ENCODE measurements at regions not wholly inside any gene's neighbourhood (a gene's known extent, or its start where the extent isn't known, plus 50 kb on each side); places are given as distances from the start of the nearest gene placed in this dataset.
"Not testable (repeated sequence)": the region's sequence is repeated elsewhere in the genome, so short reads cannot be mapped to it uniquely, and the experiment has no call there.

GRCh38 chr5:97575322-97575721 lies 392.3 kb upstream of the RIOK2 start:
- peaks cover 10% of the 10 kb centered on the region for H3K9me3 ChIP-seq (ENCODE audit: control insufficient read depth, insufficient read depth, low read length)

GRCh38 chr5:97576956-97577355 lies 393.9 kb upstream of the RIOK2 start:
- no peak overlapping the region for H3K9ac ChIP-seq (ENCODE audit: low read depth, low read length)
- no peaks in the 10 kb centered on the region for H3K4me1 ChIP-seq (ENCODE audit: insufficient read depth, low read length)
- no peaks in the 10 kb centered on the region for H3K9me3 ChIP-seq (ENCODE audit: control insufficient read depth, insufficient read depth, low read length)
- H3K36me3 ChIP-seq (ENCODE audit: insufficient read depth, low read length), result no peaks in the 10 kb centered on the region

More at GRCh38 chr5:97575322-97575721, 392.3 kb upstream of the RIOK2 start:
- H3K4me1 ChIP-seq (ENCODE audit: insufficient read depth, low read length), result no peaks in the 10 kb centered on the region
- no peaks in the 10 kb centered on the region for H3K36me3 ChIP-seq (ENCODE audit: insufficient read depth, low read length)
- H3K9ac ChIP-seq (ENCODE audit: low read depth, low read length), result no peak overlapping the region

GRCh38 chr5:97579977-97580376 lies 396.9 kb upstream of the RIOK2 start:
- not testable (repeated sequence) for H3K9me3 ChIP-seq (ENCODE audit: control insufficient read depth, insufficient read depth, low read length); H3K36me3 ChIP-seq (ENCODE audit: insufficient read depth, low read length); H3K9ac ChIP-seq (ENCODE audit: low read depth, low read length); H3K4me1 ChIP-seq (ENCODE audit: insufficient read depth, low read length)

- no peaks in the 10 kb centered on the region for H3K9me3 ChIP-seq (ENCODE audit: control insufficient read depth, insufficient read depth, low read length)
- H3K36me3 ChIP-seq (ENCODE audit: insufficient read depth, low read length), result no peaks in the 10 kb centered on the region
- no peak overlapping the region for H3K9ac ChIP-seq (ENCODE audit: low read depth, low read length)
Observed at GRCh38 chr5:97580746-97581145, 397.7 kb upstream of the RIOK2 start.

GRCh38 chr5:97591781-97592180 lies 408.7 kb upstream of the RIOK2 start:
- H3K36me3 ChIP-seq (ENCODE audit: insufficient read depth, low read length), result no peaks in the 10 kb centered on the region
- no peak overlapping the region for H3K9ac ChIP-seq (ENCODE audit: low read depth, low read length)
- no peaks in the 10 kb centered on the region for H3K4me1 ChIP-seq (ENCODE audit: insufficient read depth, low read length)
- H3K9me3 ChIP-seq (ENCODE audit: control insufficient read depth, insufficient read depth, low read length), result no peaks in the 10 kb centered on the region; the same call in 1 of the 2 replicates

More at GRCh38 chr5:97580746-97581145, 397.7 kb upstream of the RIOK2 start:
- H3K4me1 ChIP-seq (ENCODE audit: insufficient read depth, low read length), result no peaks in the 10 kb centered on the region

- no peak overlapping the region for H3K9ac ChIP-seq (ENCODE audit: low read depth, low read length)
- H3K36me3 ChIP-seq (ENCODE audit: insufficient read depth, low read length), result no peaks in the 10 kb centered on the region
- peaks cover 6% of the 10 kb centered on the region; the same call in 1 of the 2 replicates for H3K9me3 ChIP-seq (ENCODE audit: control insufficient read depth, insufficient read depth, low read length)
- no peaks in the 10 kb centered on the region for H3K4me1 ChIP-seq (ENCODE audit: insufficient read depth, low read length)
Observed at GRCh38 chr5:97600486-97600885, 417.4 kb upstream of the RIOK2 start.

GRCh38 chr5:97601651-97602050 lies 418.6 kb upstream of the RIOK2 start:
- Histone ChIP-seq H3K9ac (ENCODE audit: low read depth, low read length) (no peak overlapping the region), H3K4me1 (ENCODE audit: insufficient read depth, low read length) (no peaks in the 10 kb centered on the region), H3K9me3 (ENCODE audit: control insufficient read depth, insufficient read depth, low read length) (peaks cover 6% of the 10 kb centered on the region; the same call in 1 of the 2 replicates), H3K36me3 (ENCODE audit: insufficient read depth, low read length) (no peaks in the 10 kb centered on the region)

GRCh38 chr5:97606531-97606930 lies 423.5 kb upstream of the RIOK2 start:
- Histone ChIP-seq H3K9ac (ENCODE audit: low read depth, low read length) (no peak overlapping the region), H3K36me3 (ENCODE audit: insufficient read depth, low read length) (no peaks in the 10 kb centered on the region), H3K9me3 (ENCODE audit: control insufficient read depth, insufficient read depth, low read length) (no peaks in the 10 kb centered on the region), H3K4me1 (ENCODE audit: insufficient read depth, low read length) (no peaks in the 10 kb centered on the region)

GRCh38 chr5:97608501-97608900 lies 425.5 kb upstream of the RIOK2 start:
- Histone ChIP-seq H3K4me1 (ENCODE audit: insufficient read depth, low read length) (no peaks in the 10 kb centered on the region), H3K9ac (ENCODE audit: low read depth, low read length) (no peak overlapping the region), H3K9me3 (ENCODE audit: control insufficient read depth, insufficient read depth, low read length) (no peaks in the 10 kb centered on the region)

GRCh38 chr5:97618721-97619120 lies 435.7 kb upstream of the RIOK2 start:
- Histone ChIP-seq H3K36me3 (ENCODE audit: insufficient read depth, low read length) (no peaks in the 10 kb centered on the region), H3K9me3 (ENCODE audit: control insufficient read depth, insufficient read depth, low read length) (no peaks in the 10 kb centered on the region), H3K4me1 (ENCODE audit: insufficient read depth, low read length) (no peaks in the 10 kb centered on the region), H3K9ac (ENCODE audit: low read depth, low read length) (no peak overlapping the region)

More at GRCh38 chr5:97608501-97608900, 425.5 kb upstream of the RIOK2 start:
- no peaks in the 10 kb centered on the region for H3K36me3 ChIP-seq (ENCODE audit: insufficient read depth, low read length)

GRCh38 chr5:97623441-97623840 lies 440.4 kb upstream of the RIOK2 start:
- H3K9ac ChIP-seq (ENCODE audit: low read depth, low read length), result no peak overlapping the region
- H3K36me3 ChIP-seq (ENCODE audit: insufficient read depth, low read length), result no peaks in the 10 kb centered on the region
- no peaks in the 10 kb centered on the region for H3K9me3 ChIP-seq (ENCODE audit: control insufficient read depth, insufficient read depth, low read length)
- no peaks in the 10 kb centered on the region for H3K4me1 ChIP-seq (ENCODE audit: insufficient read depth, low read length)

GRCh38 chr5:97624886-97625285 lies 441.8 kb upstream of the RIOK2 start:
- Histone ChIP-seq H3K36me3 (ENCODE audit: insufficient read depth, low read length) (no peaks in the 10 kb centered on the region), H3K9me3 (ENCODE audit: control insufficient read depth, insufficient read depth, low read length) (no peaks in the 10 kb centered on the region), H3K9ac (ENCODE audit: low read depth, low read length) (no peak overlapping the region), H3K4me1 (ENCODE audit: insufficient read depth, low read length) (no peaks in the 10 kb centered on the region)

GRCh38 chr5:97627272-97627671 lies 444.2 kb upstream of the RIOK2 start:
- no peaks in the 10 kb centered on the region for H3K4me1 ChIP-seq (ENCODE audit: insufficient read depth, low read length)
- H3K36me3 ChIP-seq (ENCODE audit: insufficient read depth, low read length), result no peaks in the 10 kb centered on the region
- no peaks in the 10 kb centered on the region for H3K9me3 ChIP-seq (ENCODE audit: control insufficient read depth, insufficient read depth, low read length)
- H3K9ac ChIP-seq (ENCODE audit: low read depth, low read length), result no peak overlapping the region

GRCh38 chr5:97628031-97628430 lies 445.0 kb upstream of the RIOK2 start:
- Histone ChIP-seq H3K36me3 (ENCODE audit: insufficient read depth, low read length) (no peaks in the 10 kb centered on the region), H3K9ac (ENCODE audit: low read depth, low read length) (no peak overlapping the region), H3K9me3 (ENCODE audit: control insufficient read depth, insufficient read depth, low read length) (no peaks in the 10 kb centered on the region), H3K4me1 (ENCODE audit: insufficient read depth, low read length) (no peaks in the 10 kb centered on the region)

GRCh38 chr5:97628807-97629206 lies 445.8 kb upstream of the RIOK2 start:
- H3K4me1 ChIP-seq (ENCODE audit: insufficient read depth, low read length), result no peaks in the 10 kb centered on the region
- H3K9me3 ChIP-seq (ENCODE audit: control insufficient read depth, insufficient read depth, low read length), result no peaks in the 10 kb centered on the region
- H3K36me3 ChIP-seq (ENCODE audit: insufficient read depth, low read length), result no peaks in the 10 kb centered on the region
- no peak overlapping the region for H3K9ac ChIP-seq (ENCODE audit: low read depth, low read length)

GRCh38 chr5:97629276-97629675 lies 446.2 kb upstream of the RIOK2 start:
- Histone ChIP-seq H3K9ac (ENCODE audit: low read depth, low read length) (no peak overlapping the region), H3K36me3 (ENCODE audit: insufficient read depth, low read length) (no peaks in the 10 kb centered on the region)

More at GRCh38 chr5:97629276-97629675, 446.2 kb upstream of the RIOK2 start:
- no peaks in the 10 kb centered on the region for H3K9me3 ChIP-seq (ENCODE audit: control insufficient read depth, insufficient read depth, low read length)
- H3K4me1 ChIP-seq (ENCODE audit: insufficient read depth, low read length), result no peaks in the 10 kb centered on the region

All from ES-I3 (cell line).